ENCODE measurements at regions not wholly inside any gene's neighbourhood (a gene's known extent, or its start where the extent isn't known, plus 50 kb on each side); places are given as distances from the start of the nearest gene placed in this dataset.

GRCh38 chr3:43180027-43180426 is 74.1 kb upstream of the POMGNT2 start:
- no peak for DNase-seq (ENCODE audit: low spot score)

- peak; percentile 66 for DNase-seq (ENCODE audit: low spot score)
Observed at GRCh38 chr3:43178891-43179366, 73.0 kb upstream of the POMGNT2 start.

GRCh38 chr3:43177085-43177484 is 71.2 kb upstream of the POMGNT2 start:
- no peak for DNase-seq (ENCODE audit: low spot score)

- no peak for DNase-seq (ENCODE audit: low spot score)
Observed at GRCh38 chr3:43176666-43177065, 70.8 kb upstream of the POMGNT2 start.

GRCh38 chr3:43175541-43175940 is 69.7 kb upstream of the POMGNT2 start:
- DNase-seq (ENCODE audit: low spot score) = no peak

- no peak for DNase-seq (ENCODE audit: low spot score)
Observed at GRCh38 chr3:43173949-43174348, 68.1 kb upstream of the POMGNT2 start.

GRCh38 chr3:43171748-43172147 is 65.9 kb upstream of the POMGNT2 start:
- DNase-seq (ENCODE audit: low spot score) = no peak

- no peak for DNase-seq (ENCODE audit: low spot score)
Observed at GRCh38 chr3:43170553-43170952, 64.7 kb upstream of the POMGNT2 start.

GRCh38 chr3:43169987-43170386 is 64.1 kb upstream of the POMGNT2 start:
- DNase-seq (ENCODE audit: low spot score) = no peak

- no peak for DNase-seq (ENCODE audit: low spot score)
Observed at GRCh38 chr3:43166406-43166805, 60.5 kb upstream of the POMGNT2 start.

GRCh38 chr3:43165786-43166185 is 59.9 kb upstream of the POMGNT2 start:
- DNase-seq (ENCODE audit: low spot score) = no peak

- no peak for DNase-seq (ENCODE audit: low spot score)
Observed at GRCh38 chr3:43163895-43164493, 58.1 kb upstream of the POMGNT2 start.

- no peak for DNase-seq (ENCODE audit: low spot score)
Observed at GRCh38 chr3:43162230-43163084, 56.6 kb upstream of the POMGNT2 start.

- DNase-seq (ENCODE audit: low spot score) = no peak
Observed at GRCh38 chr3:43161684-43162229, 55.9 kb upstream of the POMGNT2 start.

GRCh38 chr3:43160664-43161063 is 54.8 kb upstream of the POMGNT2 start:
- no peak for DNase-seq (ENCODE audit: low spot score)

- DNase-seq (ENCODE audit: low spot score) = no peak
Observed at GRCh38 chr3:43159876-43160255, 54.0 kb upstream of the POMGNT2 start.

GRCh38 chr3:43159131-43159875 is 53.4 kb upstream of the POMGNT2 start:
- no peak for DNase-seq (ENCODE audit: low spot score)

- DNase-seq (ENCODE audit: low spot score) = no peak
Observed at GRCh38 chr3:43156812-43157455, 51.1 kb upstream of the POMGNT2 start.

- DNase-seq (ENCODE audit: low spot score) = peak; percentile 68
Observed at GRCh38 chr3:43155464-43156121, 49.7 kb upstream of the POMGNT2 start.

Measured in HuH-7 (cell line).